HG03039 (cell line): ENCODE measurements at regions not wholly inside any gene's neighbourhood (a gene's known extent, or its start where the extent isn't known, plus 50 kb on each side); places are given as distances from the start of the nearest gene placed in this dataset.

Experiments
- ATAC-seq: cut with Tn5 transposase; IDR thresholded peaks from one replicate; pipeline ENCODE4 v1.9.1; 2021; ENCODE audit warnings: mild to moderate bottlenecking, moderate library complexity; ENCODE audit not compliant: unreplicated experiment

DNA sequence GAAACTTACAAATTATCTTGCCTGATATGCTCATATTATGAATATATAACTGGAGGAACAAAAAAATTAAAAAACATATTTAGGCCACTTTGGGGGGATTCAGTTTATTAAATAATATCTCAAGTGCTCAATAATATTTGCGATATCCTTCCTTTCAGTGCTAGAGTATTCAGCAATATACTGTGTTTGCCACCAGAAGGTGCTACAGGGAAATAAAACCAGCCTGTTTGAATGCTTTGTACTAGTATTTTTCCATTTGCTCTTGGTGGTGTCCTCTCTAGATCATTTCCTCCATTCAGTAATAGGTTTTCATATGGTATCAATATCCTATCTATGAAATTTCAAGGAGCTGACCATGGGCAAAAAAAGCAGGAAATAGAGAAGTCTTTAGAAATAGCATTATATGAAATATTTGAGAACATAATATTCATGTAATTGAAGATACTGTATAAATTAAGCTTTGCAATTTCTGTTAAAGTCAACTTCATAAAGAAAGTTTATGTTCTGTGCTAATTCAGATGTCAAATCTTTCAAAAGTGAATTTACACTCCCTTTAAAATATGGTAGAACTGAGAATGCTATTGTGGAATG lies 106.2 kb upstream of the NAV3 start:
- ATAC-seq, result no peak

DNA sequence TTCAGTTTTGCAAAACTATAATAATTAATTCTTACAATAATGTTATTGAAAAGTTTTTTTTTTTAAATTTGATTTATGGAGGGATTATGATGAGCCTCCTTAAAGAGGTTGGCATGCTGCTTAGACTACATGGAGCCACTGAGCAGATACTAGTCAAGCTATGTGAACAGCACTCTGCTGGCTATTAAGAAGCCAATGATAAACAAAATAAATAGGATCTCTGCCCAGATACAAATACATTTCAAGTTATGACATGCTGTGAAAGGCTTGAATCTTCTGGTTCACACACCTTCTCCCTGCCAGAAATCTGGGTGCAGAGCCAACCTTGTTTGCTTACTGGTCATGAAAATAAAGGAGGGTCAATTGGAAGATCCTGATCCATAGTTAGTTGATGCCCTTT lies 107.4 kb upstream of the NAV3 start:
- ATAC-seq, result no peak

DNA sequence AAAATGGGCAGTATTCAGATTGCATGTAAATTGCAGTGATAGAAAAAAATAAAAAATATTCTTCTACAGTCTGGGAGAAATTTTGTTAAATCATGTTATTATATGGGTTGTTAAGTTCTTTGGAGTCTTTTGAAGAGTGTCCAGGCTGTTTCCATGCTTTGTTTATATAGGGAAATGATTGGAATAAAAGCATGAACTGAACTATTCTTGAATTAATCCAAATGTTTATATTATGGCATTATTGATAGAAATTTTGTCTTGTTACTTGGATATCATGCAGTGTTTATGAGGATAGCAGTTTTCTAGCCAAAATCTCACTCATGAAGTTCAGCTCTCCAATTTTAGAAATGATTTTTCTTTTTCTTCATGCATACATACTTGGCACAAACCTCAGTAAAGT lies 108.2 kb upstream of the NAV3 start:
- ATAC-seq, result no peak

DNA sequence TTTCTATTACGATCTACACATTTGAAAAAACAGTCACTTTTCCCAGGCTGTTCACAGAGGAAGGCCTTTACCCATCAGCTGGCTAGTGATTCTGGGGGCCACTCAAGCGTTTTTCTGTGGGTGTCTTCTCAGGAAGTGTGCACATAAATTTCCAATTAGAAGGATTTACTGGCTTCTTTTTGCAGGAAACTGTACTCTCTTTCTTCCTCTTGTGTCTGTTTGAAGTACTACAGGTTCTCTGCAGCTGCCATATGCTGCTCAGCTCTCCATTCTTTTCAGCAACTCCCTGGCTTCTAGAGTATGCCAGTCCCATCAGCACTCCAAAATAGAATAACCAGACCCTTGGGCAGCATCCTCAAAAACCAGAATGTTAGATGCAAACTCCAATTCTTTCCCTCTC lies 110.4 kb upstream of the NAV3 start:
- ATAC-seq, result no peak

DNA sequence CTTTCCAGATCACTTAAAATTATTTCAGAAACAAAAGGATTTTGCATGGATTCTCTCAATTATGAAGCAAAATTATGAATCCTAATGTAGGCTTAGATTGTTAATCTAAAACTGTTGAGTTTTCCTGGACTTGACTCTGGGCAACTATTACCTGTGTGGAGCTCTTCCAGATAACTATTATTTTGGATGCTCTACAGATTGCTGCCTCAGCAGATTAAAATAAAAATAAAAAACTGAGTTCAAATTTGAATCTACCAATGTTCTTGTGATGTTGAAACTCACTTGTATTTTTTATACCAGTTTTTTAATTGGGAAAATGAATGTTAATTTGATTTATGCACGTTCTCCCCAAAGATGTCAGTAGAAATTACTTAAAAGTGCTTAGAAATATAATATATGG lies 120.5 kb upstream of the NAV3 start:
- no peak for ATAC-seq

DNA sequence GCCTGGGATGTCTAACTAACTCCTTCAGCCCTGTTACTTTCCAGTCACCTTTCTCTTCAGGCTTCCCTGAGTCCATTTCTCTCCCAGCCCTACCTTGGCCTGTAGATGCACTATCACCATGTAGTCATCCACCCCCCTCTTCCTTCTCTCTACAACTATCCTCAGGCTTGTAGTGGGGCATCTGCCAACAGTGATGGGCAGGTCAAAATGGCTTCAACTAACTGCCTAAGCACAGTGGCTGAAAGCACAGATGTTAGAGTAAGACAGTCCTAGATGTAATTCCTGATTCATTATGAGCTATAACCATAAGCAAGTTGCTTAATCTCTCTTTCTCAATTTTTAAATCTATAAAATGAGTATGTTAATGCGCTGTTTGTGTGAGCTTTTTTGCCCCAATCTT lies 133.6 kb upstream of the NAV3 start:
- no peak for ATAC-seq

DNA sequence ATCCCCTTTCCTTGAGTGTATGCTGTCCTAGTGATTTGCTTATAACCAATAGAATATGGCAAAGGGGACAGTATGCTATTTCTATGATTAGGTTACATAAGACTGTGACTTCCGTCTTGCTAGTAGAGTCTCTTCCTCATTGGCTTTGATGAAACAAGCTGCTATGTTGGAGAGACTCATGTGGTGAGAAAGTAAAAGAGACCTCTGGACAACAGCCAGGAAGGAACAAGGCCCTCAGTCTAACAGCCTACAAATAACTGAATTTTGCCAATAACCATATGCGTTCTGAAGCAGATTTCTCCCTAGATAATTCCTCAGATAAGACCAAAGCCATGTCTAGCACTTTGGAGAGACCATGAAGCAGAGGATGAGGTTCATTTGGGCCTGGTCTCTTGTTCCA lies 134.5 kb upstream of the NAV3 start:
- ATAC-seq, result no peak

DNA sequence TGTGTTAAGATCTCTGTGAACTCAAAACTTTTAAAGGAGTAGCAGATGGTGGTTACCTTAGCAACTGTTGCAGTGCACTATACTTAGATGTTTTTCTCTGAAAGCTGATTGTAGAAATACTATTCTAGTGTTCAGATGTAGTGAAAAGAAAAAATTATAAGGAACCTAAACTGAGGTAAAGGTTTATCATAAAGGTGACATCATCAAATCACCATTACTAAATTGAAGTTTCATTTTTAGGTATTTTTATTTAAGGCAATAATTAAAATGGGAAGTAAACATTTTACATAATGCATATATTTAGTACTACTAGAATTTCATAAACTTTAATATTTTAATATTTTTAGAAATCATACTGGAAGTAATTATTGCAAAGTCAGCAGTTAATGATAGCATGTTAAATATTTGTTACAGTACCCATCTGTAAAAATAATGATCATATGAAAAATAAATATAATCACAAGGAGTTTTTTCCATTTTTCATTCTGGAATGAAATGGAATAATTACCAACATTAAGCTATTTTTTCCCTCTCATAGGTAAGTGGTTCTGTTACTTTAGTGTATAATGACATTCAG lies 141.1 kb upstream of the NAV3 start:
- ATAC-seq, result no peak

DNA sequence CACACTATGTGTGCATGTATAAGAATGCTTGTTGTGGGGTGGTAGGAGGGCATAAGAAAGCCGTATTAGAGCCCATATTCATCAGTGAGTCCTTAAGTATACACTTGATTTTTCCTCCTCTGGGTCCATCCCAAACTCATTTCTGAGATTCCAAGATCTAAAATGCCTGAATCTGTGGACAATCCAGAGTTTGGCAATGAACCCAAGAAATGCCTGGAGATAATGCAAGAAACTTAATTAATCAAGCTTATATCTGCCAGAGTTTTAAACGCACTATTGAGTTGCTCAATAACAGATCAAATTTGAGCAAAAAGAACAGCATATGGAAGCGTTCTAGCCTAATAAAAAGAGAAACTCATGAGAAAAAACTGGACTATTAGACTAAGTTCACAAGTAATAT lies 143.4 kb upstream of the NAV3 start:
- no peak for ATAC-seq

DNA sequence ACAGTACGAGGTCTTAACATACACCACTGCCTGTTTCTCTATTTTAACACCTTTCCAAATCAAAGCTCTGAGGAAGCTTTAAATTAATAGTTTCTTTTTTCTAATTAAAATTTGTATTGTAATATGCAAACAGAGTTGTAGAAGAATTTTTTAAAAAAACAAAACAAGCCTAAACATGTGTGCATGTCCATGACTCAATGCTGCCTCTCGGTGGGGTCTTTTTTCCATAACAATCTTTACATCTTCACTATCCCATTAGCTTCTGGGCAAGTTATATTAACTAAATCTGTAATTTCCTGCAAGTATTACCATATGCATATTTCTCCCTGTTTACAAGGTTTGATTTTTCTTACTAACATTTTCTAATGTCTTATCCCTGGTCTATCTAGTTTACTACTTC lies 143.9 kb upstream of the NAV3 start:
- no peak for ATAC-seq

DNA sequence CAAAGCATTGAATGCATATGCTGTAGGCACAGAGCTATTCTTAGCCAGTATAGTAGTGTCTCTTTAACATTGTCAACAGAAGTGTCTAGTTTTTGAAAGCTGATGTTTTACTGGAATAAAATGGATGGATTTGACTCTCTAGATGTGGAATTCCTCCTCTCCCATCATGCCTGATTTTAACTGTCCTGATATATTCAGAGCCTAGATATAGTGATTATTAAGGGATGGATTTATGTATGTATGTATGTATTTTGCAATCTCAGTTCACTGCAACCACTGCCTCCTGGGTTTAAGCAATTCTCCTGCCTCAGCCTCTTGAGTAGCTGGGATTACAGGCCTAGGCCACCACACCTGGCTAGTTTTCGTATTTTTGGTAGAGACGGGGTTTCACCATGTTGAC lies 144.8 kb upstream of the NAV3 start:
- no peak for ATAC-seq

DNA sequence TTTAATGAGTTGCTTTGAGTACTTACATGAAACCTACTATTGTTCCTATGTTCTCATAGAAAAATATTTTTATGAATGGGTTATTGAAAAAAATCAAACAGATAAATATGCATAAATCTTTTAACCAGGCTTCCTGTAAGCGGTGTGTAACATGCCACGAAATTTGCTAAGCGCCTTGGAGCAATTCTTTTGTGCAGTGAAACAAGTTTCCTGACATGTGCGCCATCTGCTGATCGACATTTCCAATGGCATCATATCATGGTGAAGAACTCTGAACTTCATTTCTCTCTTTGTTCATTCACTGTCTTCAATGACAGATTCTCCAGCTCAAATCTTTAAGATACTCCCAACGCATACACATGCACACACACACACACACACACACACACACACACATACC lies 145.6 kb upstream of the NAV3 start:
- peak; percentile 61 for ATAC-seq

DNA sequence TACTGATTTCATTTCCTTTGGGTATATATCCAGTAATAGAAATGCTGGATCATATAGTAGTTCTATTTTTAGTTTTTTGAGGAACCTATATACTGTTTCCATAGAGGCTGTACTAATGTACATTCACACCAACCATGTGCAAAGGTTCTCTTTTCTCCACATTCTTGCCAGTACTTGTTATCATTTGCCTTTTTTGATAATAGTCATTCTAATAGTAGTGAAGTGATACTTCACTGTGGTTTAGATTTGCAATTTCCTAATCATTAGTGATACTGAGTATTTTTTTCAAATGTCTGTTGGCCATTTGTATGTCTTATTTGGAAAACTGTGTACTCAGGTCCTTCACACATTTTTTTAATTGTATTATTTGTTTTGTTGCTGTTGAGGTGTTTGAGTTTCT lies 148.2 kb upstream of the NAV3 start:
- no peak for ATAC-seq

DNA sequence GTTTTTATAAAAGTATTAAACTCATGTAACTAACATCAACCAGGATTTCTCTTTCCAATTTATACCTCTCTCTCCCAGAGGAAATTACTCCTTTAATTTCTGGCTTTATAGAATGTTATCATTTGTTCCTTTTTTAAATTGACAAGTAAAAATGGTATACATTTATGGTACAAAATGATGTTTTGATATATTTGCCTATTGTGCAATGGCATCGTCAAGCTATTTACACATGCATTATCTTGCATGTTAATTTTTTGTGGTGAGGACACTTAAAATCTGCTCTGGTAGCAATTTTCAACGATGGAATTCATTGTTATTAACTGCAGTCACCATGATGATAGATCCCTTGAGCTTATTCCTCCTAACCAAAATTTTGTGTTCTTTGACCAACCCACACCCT lies 149.0 kb upstream of the NAV3 start:
- ATAC-seq, result no peak

DNA sequence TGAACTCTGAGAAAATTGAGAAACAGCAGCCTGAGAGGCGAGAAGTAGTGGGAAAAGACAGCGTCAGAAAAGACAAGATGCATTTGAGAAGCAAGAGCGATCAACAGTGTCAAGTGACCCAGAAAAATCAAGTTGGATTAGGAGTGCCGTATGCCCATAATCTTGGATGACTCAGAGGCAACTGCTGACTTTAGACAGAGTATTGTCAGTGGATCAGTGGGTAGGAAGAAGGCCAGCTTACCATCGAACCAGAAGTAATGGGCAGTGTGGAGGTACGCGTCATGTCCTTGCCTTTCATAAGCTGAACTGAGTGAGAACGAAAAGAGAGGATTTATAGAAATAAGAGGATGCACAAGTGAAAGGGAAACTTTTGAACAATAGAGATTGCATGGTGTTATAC lies 151.0 kb upstream of the NAV3 start:
- no peak for ATAC-seq

DNA sequence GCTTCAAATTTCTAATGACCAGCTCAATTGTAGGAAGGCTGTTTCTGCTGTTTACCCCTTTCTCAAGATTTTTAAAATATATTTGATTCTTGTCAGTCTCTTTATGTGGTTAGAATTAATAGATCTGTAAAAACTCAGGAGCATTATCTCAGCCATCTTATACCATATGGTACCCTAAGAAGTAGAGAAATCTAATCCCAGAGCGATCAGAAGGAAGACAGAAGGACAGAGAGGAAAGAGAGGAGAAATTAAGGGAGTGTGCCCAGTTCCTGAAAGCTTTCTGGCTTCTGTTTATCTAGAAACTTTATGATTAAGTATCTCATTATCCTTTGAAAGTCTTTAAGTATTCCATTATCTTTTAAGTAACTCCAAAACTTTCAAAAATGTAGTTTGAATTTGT lies 152.1 kb upstream of the NAV3 start:
- ATAC-seq, result no peak

DNA sequence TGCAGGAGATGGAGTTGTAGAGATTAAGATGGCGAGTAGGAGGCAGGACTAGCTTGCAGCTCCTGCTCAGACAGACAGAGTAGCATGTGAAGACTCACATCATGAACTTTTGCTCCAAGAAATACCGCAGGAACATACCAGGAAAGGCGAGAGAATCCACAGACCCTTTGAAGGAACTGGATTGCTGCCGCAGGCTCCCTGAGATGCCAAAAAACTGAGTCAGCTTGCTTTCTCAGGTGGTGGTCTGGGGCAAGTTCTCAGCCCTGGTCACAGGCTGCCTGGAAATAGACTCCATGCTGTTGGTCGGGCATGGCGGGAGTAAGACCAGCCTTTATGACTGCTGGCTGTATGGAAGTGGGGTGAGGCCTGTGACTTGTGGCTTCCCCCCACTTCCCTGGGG lies 163.6 kb upstream of the NAV3 start:
- ATAC-seq, result no peak

DNA sequence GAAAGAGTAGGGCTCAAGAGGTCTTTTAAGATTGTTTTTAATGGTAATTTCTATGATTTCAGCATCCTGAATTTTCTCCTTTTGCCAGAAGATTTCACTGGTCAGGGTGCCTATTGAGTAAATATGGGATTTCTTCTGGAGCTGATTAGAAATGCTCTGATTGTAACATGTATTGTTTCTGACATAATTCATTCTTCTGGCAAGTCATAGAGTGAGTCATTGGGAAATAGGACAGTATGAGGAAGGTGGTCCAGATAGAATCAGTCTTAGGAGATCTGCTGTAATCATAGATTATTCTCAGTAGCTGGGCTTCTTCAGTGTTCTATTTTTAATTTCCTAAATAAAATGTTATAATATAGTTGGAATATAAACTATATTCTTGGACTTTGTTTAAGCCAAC lies 182.0 kb upstream of the NAV3 start:
- ATAC-seq, result no peak

DNA sequence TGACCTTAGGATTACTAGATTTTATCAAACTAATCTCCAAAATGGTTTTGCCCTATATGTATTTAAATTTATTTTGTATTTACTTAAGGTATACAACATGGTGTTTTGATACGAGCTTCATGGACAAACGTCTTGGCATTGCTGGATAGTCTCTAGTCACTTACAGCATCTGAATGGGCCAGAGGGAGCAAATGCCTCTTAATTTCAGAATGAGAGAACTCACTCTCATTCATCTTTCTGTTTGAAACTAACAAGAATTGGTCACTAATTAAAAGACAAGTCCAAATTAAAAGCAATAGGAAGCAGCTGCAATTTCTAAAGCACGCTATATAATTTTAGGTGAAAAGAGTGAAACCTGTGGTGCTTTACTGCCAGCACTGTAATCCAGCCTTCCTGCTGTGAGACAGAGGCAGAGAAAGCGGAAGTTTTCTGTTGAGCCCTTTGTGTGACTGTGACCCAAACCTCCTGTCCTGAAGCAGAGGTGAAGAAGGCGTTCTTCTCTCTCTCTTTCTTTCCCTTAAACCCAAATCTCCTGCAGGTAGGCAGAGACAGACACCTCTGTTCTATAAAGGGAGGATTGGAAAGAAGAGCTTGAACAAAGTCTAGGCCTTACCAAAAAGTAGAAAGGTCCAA lies 184.6 kb upstream of the NAV3 start:
- no peak for ATAC-seq

DNA sequence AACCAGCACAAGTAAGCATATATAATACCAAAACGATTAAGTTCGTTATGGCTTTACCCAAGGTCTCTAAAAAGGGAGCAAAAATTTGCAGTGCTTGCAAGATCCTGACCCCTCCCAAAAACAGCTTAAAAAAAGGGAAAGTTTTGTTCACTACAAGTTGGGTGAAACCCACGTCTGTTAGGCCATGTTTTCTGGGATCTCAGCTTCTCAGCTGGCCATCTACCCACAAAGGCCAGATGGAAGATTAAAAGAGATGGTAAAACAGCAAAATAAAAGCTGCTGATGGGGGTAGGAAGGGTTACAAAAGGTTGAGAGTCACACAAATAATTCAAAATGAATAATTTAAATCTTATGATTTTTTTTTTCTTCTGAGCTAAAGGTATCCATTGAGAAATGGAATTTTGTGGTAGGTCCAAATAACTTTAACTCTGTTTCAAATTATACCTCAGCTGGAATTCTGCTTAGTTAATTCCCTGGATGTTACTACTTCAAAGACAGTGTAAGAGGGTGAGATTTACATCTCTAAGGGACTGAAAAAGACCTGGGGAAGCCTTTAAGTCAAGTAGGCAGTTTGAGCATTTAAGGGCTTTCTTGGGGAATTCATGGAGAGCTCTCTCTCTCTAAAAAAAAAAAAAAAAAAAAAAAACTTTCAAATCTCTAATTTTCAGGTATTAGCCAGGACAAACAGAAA lies 185.6 kb upstream of the NAV3 start:
- no peak for ATAC-seq

DNA sequence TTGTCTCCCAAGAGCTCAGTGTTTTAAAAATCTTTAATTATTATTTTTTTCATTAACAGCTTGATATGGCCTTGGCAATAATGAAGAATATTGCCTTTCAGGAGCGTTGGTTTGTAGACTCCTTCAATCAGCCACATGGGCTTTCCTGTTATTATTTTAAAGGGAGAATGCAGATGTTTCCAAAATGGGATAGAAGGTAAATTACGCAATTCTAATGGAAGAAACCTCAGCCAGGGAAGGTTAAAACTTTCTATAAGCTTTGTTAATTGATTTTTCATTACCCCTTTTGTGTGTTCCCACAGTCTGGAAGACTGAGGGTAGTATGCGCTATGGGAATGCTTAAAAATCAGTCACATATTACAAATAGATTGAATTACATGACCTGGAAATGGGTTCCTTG lies 188.4 kb upstream of the NAV3 start:
- ATAC-seq, result no peak

DNA sequence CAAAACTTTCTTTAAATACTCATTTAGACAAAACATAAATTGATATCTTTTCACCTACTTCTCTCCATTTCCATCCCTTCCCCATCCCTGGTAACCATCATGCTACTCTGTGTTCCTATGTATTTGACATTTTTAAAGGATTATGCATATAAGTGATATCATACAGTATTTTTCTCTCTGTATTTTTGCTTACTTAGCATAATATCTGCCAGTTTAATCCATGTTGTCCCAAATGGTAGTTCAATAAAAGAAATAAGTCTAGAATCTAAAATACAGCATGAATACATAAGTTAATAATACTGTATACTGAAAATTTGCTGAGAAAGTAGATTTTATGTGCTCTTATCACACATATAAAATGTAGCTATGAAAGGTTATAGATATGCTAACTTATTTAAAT lies 190.3 kb upstream of the NAV3 start:
- ATAC-seq, result no peak
